ENCODE measurements at regions not wholly inside any gene's neighbourhood (a gene's known extent, or its start where the extent isn't known, plus 50 kb on each side); places are given as distances from the start of the nearest gene placed in this dataset.

DNA sequence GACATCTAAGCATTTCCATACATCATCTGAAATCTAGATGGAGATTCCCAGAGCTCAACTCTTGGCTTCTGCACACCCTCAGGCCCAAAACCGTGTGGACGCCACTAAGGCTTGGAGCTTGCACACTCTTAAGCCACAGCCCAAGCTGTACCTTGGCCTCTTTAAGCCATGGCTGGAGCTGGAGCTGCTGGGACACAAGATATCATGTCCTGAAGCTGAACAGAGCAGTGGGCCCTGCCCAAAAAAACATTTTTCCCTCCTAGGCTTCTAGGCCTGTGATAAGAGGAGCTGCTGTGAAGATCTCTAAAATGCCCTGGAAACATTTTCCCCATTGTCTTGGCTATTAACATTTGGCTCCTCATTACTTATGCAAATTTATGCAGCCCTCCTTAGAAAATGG is 188.7 kb upstream of the MBNL1 start:
- H3K4me3 ChIP-seq (ENCODE audit: low read length): no peak overlapping the region
- H3K9me2 ChIP-seq (replicated peaks; ENCODE audit: control insufficient read depth, low read length): no peaks in the 10 kb centered on the region
- H3K36me3 ChIP-seq (ENCODE audit: control insufficient read depth, low read length): no peaks in the 10 kb centered on the region
- no peaks in the 10 kb centered on the region for H3F3A ChIP-seq (ENCODE audit: control insufficient read depth, insufficient read depth)
- H3K27ac ChIP-seq (ENCODE audit: low read depth, low read length): no peak overlapping the region
- no peaks in the 10 kb centered on the region for H3K4me1 ChIP-seq (ENCODE audit: control insufficient read depth, low read length)
- H3K79me2 ChIP-seq (ENCODE audit: control insufficient read depth, low read length): no peaks in the 10 kb centered on the region
- H3K4me2 ChIP-seq (ENCODE audit: low read length): no peak overlapping the region
- no peaks in the 10 kb centered on the region for H4K20me1 ChIP-seq (ENCODE audit: control insufficient read depth, insufficient read depth, low read depth, low read length)
- H3K9me3 ChIP-seq (ENCODE audit: control insufficient read depth, insufficient read depth, low read length): peaks cover 5% of the 10 kb centered on the region; the same call in 1 of the 2 replicates
- H3K27me3 ChIP-seq (ENCODE audit: control insufficient read depth, low read length): no peaks in the 10 kb centered on the region
- TF ChIP-seq CTCF (IDR thresholded peaks at IDR 0.05; ENCODE audit: low read depth, low read length, poor library complexity, severe bottlenecking): no peak
- TF ChIP-seq EZH2phosphoT487 (IDR thresholded peaks at IDR 0.05; ENCODE audit: borderline replicate concordance, low read length): no peak

- H3K9me2 ChIP-seq (replicated peaks; ENCODE audit: control insufficient read depth, low read length): no peaks in the 10 kb centered on the region
Observed at GRCh38 chr3:152083135-152083534, 185.6 kb upstream of the MBNL1 start.

DNA sequence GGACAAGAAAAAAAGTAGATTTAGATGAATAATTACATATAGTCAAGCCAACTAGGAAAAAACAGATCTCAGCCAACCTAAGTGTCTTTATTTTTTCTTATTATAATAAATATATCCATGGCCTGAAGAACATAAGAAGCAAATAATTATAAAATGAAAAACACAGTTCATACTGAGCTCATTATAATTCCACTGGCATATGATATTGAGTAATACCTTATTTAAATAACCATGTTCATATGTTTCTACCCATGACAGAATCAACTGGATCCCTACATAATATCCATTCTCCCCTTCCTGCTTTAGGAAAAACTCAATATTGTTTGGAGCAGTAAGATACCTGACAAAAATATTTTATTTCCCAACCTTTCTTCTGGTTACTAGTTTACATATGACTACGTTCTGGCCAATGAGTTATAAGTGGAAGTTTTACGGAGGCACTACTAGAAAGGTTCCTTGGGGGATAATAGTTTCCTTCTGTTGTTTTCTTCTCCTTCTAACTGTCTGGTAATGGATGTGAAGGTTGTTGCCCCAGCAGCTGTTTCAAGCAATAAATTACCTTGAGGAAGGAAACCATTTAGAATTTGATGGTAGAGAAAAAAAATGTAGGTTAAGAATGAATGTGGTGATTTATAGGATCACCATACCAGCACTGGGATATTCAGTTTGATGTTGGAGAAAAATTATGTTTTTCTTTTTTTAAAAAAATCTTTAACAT is 184.1 kb upstream of the MBNL1 start:
- H3K4me3 ChIP-seq (ENCODE audit: low read length): no peak overlapping the region
- TF ChIP-seq CTCF (IDR thresholded peaks at IDR 0.05; ENCODE audit: low read depth, low read length, poor library complexity, severe bottlenecking) (no peak), EZH2phosphoT487 (IDR thresholded peaks at IDR 0.05; ENCODE audit: borderline replicate concordance, low read length) (no peak)

More at GRCh38 chr3:152083135-152083534, 185.6 kb upstream of the MBNL1 start:
- H3K36me3 ChIP-seq (ENCODE audit: control insufficient read depth, low read length): no peaks in the 10 kb centered on the region
- TF ChIP-seq CTCF (IDR thresholded peaks at IDR 0.05; ENCODE audit: low read depth, low read length, poor library complexity, severe bottlenecking) (no peak), EZH2phosphoT487 (IDR thresholded peaks at IDR 0.05; ENCODE audit: borderline replicate concordance, low read length) (no peak)
- no peaks in the 10 kb centered on the region for H3K79me2 ChIP-seq (ENCODE audit: control insufficient read depth, low read length)
- peaks cover 5% of the 10 kb centered on the region; the same call in 1 of the 2 replicates for H3K9me3 ChIP-seq (ENCODE audit: control insufficient read depth, insufficient read depth, low read length)
- H3K27me3 ChIP-seq (ENCODE audit: control insufficient read depth, low read length): no peaks in the 10 kb centered on the region
- no peak overlapping the region for H3K27ac ChIP-seq (ENCODE audit: low read depth, low read length)
- no peaks in the 10 kb centered on the region for H4K20me1 ChIP-seq (ENCODE audit: control insufficient read depth, insufficient read depth, low read depth, low read length)
- no peaks in the 10 kb centered on the region for H3K4me1 ChIP-seq (ENCODE audit: control insufficient read depth, low read length)
- H3K4me3 ChIP-seq (ENCODE audit: low read length): no peak overlapping the region
- no peaks in the 10 kb centered on the region for H3F3A ChIP-seq (ENCODE audit: control insufficient read depth, insufficient read depth)
- no peak overlapping the region for H3K4me2 ChIP-seq (ENCODE audit: low read length)

More for the DNA sequence above, 184.1 kb upstream of the MBNL1 start:
- no peaks in the 10 kb centered on the region for H3K36me3 ChIP-seq (ENCODE audit: control insufficient read depth, low read length)
- H3K9me2 ChIP-seq (replicated peaks; ENCODE audit: control insufficient read depth, low read length): no peaks in the 10 kb centered on the region
- H3K27me3 ChIP-seq (ENCODE audit: control insufficient read depth, low read length): no peaks in the 10 kb centered on the region
- no peaks in the 10 kb centered on the region for H4K20me1 ChIP-seq (ENCODE audit: control insufficient read depth, insufficient read depth, low read depth, low read length)
- no peak overlapping the region for H3K27ac ChIP-seq (ENCODE audit: low read depth, low read length)
- H3K4me1 ChIP-seq (ENCODE audit: control insufficient read depth, low read length): no peaks in the 10 kb centered on the region
- no peak overlapping the region for H3K4me2 ChIP-seq (ENCODE audit: low read length)
- H3K79me2 ChIP-seq (ENCODE audit: control insufficient read depth, low read length): no peaks in the 10 kb centered on the region
- no peaks in the 10 kb centered on the region for H3F3A ChIP-seq (ENCODE audit: control insufficient read depth, insufficient read depth)
- H3K9me3 ChIP-seq (ENCODE audit: control insufficient read depth, insufficient read depth, low read length): peaks cover 5% of the 10 kb centered on the region; the same call in 1 of the 2 replicates
